Stomach (tissue), 4 donors: ENCODE measurements at regions not wholly inside any gene's neighbourhood (a gene's known extent, or its start where the extent isn't known, plus 50 kb on each side); places are given as distances from the start of the nearest gene placed in this dataset.

Experiments used
- CTCF ChIP-seq, 7 experiments: fragments of 450-650 bp in 4 of 7; fragments of 200-600 bp in 3 of 7; sonication (generic) in 3 of 7; IDR thresholded peaks; one replicate each; pipeline ENCODE4 v1.5.1; 2016 to 2019; ENCODE audit warnings: antibody characterized with exemption in 7 of 7, control low read depth in 2 of 7, mild to moderate bottlenecking in 1 of 7
- EP300 ChIP-seq: sonication (generic); formaldehyde crosslinking; IDR thresholded peaks from one replicate; pipeline ENCODE4 v1.6.1; 2017; ENCODE audit warnings: antibody characterized with exemption
- POLR2A ChIP-seq, 4 donors: fragments of 450-650 bp; IDR thresholded peaks; one replicate each; pipeline ENCODE4 v1.6.1; 2016; ENCODE audit warnings: antibody characterized with exemption in 4 of 4, control low read depth in 2 of 4, mild to moderate bottlenecking in 1 of 4, moderate library complexity in 1 of 4
- POLR2AphosphoS5 ChIP-seq, 3 donors: sonication (generic); formaldehyde crosslinking; IDR thresholded peaks; one replicate each; pipeline ENCODE4 v1.6.1; 2016; ENCODE audit warnings: antibody characterized with exemption in 3 of 3

DNA sequence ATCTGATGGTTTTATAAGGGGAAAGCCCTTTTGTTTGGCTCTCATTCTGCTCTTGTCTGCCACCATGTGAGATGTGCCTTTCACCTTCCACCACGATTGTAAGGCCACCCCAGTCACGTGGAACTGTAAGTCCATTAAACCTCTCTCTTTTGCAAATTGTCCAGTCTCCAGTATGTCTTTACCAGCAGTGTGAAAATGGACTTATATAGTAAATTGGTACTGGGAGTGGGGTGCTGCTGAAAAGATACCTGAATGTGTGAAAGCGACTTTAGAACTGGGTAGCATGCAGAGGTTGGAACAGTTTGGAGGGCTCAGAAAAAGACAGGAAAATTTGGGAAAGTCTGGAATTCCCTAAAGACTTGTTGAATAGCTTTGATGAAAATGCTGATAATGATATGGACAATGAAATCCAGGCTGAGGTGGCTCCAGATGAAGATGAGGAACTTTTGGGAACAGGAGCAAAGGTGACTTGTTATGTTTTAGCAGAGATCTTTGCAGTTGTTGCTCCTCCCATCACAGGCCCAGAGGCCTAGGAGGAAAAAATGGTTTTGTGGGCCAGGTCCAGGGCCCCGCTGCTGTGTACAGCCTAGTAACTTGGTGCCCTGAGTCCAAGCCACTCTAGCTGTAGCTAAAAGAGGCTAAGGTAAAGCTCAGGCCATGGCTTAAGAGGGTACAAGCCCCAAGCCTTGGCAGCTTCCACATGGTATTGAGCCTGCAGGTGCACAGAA is 275.7 kb upstream of the NPSR1 start:
- no peak for TF ChIP-seq CTCF (IDR thresholded peaks at IDR 0.05)
- no peak for TF ChIP-seq POLR2A (IDR thresholded peaks at IDR 0.05)
- no peak for TF ChIP-seq POLR2AphosphoS5 (IDR thresholded peaks at IDR 0.05)
- no peak for TF ChIP-seq EP300
